ENCODE measurements at regions not wholly inside any gene's neighbourhood (a gene's known extent, or its start where the extent isn't known, plus 50 kb on each side); places are given as distances from the start of the nearest gene placed in this dataset.

DNA sequence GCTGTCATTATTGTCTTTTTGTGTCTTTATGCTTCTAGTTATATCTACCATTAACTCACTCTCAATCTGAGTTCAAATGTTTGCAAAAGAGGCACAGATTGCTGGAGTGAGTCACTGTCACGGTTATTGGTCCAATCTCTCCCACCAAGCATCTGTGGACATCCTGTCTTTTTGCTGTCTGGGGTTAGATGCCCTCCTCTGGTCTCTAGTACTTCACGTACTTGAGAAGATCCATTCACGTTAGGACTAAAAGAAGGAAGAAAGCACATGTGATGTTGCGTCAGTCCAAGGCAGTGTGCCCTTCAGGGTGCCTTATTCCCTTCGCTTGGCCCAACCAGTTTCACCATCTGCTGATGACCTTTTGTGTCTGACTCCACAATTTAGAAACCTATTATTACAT, 72.3 kb upstream of the STXBP6 start:
- TF ChIP-seq CTCF (IDR thresholded peaks at IDR 0.05; ENCODE audit: insufficient read depth, low read depth, low read length) (no peak), EZH2 (IDR thresholded peaks at IDR 0.05; ENCODE audit: insufficient read depth, low read length) (no peak)

Data from astrocyte (in vitro differentiated cells and primary cell).